ENCODE measurements at regions not wholly inside any gene's neighbourhood (a gene's known extent, or its start where the extent isn't known, plus 50 kb on each side); places are given as distances from the start of the nearest gene placed in this dataset.
"Not testable (repeated sequence)": the region's sequence is repeated elsewhere in the genome, so short reads cannot be mapped to it uniquely, and the experiment has no call there.

GRCh38 chr6:47180633-47181032 is 129.1 kb downstream of the TNFRSF21 start:
- DNase-seq (ENCODE audit: low read depth in 2 of 3, low spot score in 2 of 3) = no peak

- no peak for DNase-seq (ENCODE audit: low read depth in 2 of 3, low spot score in 2 of 3)
These were observed 130.4 kb downstream of the TNFRSF21 start for GRCh38 chr6:47179286-47179685.

GRCh38 chr6:47175656-47176055 is 133.5 kb upstream of the ADGRF1 start:
- no peak for DNase-seq (ENCODE audit: low read depth in 2 of 3, low spot score in 2 of 3)

GRCh38 chr6:47174502-47175023 is 132.4 kb upstream of the ADGRF1 start:
- DNase-seq (ENCODE audit: low read depth in 2 of 3, low spot score in 2 of 3) = no peak

- DNase-seq (ENCODE audit: low read depth in 2 of 3, low spot score in 2 of 3) = not testable (repeated sequence)
These were observed 131.9 kb upstream of the ADGRF1 start for GRCh38 chr6:47174063-47174462.

GRCh38 chr6:47173145-47173544 is 131.0 kb upstream of the ADGRF1 start:
- not testable (repeated sequence) for DNase-seq (ENCODE audit: low read depth in 2 of 3, low spot score in 2 of 3)

GRCh38 chr6:47170617-47170947 is 128.4 kb upstream of the ADGRF1 start:
- DNase-seq (ENCODE audit: low read depth in 2 of 3, low spot score in 2 of 3) = no peak

GRCh38 chr6:47169785-47170616 is 127.9 kb upstream of the ADGRF1 start:
- DNase-seq (ENCODE audit: low read depth in 2 of 3, low spot score in 2 of 3) = no peak

- no peak for DNase-seq (ENCODE audit: low read depth in 2 of 3, low spot score in 2 of 3)
These were observed 126.0 kb upstream of the ADGRF1 start for GRCh38 chr6:47168180-47168579.

GRCh38 chr6:47165918-47166317 is 123.8 kb upstream of the ADGRF1 start:
- DNase-seq (ENCODE audit: low read depth in 2 of 3, low spot score in 2 of 3) = no peak

- DNase-seq (ENCODE audit: low read depth in 2 of 3, low spot score in 2 of 3) = no peak
These were observed 122.7 kb upstream of the ADGRF1 start for GRCh38 chr6:47164877-47165276.

GRCh38 chr6:47163536-47163935 is 121.4 kb upstream of the ADGRF1 start:
- DNase-seq (ENCODE audit: low read depth in 2 of 3, low spot score in 2 of 3) = no peak

GRCh38 chr6:47162793-47163192 is 120.7 kb upstream of the ADGRF1 start:
- DNase-seq (ENCODE audit: low read depth in 2 of 3, low spot score in 2 of 3) = no peak

- no peak for DNase-seq (ENCODE audit: low read depth in 2 of 3, low spot score in 2 of 3)
These were observed 120.1 kb upstream of the ADGRF1 start for GRCh38 chr6:47162231-47162630.

GRCh38 chr6:47161176-47161687 is 119.1 kb upstream of the ADGRF1 start:
- DNase-seq (ENCODE audit: low read depth in 2 of 3, low spot score in 2 of 3) = no peak

- DNase-seq (ENCODE audit: low read depth in 2 of 3, low spot score in 2 of 3) = no peak
These were observed 118.6 kb upstream of the ADGRF1 start for GRCh38 chr6:47160702-47161101.

- no peak for DNase-seq (ENCODE audit: low read depth in 2 of 3, low spot score in 2 of 3)
These were observed 117.6 kb upstream of the ADGRF1 start for GRCh38 chr6:47159763-47160162.

- no peak for DNase-seq (ENCODE audit: low read depth in 2 of 3, low spot score in 2 of 3)
These were observed 115.6 kb upstream of the ADGRF1 start for GRCh38 chr6:47157653-47158219.

GRCh38 chr6:47157063-47157462 is 114.9 kb upstream of the ADGRF1 start:
- DNase-seq (ENCODE audit: low read depth in 2 of 3, low spot score in 2 of 3) = no peak

- no peak for DNase-seq (ENCODE audit: low read depth in 2 of 3, low spot score in 2 of 3)
These were observed 114.1 kb upstream of the ADGRF1 start for GRCh38 chr6:47156196-47156595.

- no peak for DNase-seq (ENCODE audit: low read depth in 2 of 3, low spot score in 2 of 3)
These were observed 111.2 kb upstream of the ADGRF1 start for GRCh38 chr6:47153404-47153755.

- no peak for DNase-seq (ENCODE audit: low read depth in 2 of 3, low spot score in 2 of 3)
These were observed 110.7 kb upstream of the ADGRF1 start for GRCh38 chr6:47152666-47153403.

Data from activated CD8-positive, alpha-beta memory T cell treated with anti-CD3 and anti-CD28 coated beads for 48 hours (primary cell).